ENCODE measurements at regions not wholly inside any gene's neighbourhood (a gene's known extent, or its start where the extent isn't known, plus 50 kb on each side); places are given as distances from the start of the nearest gene placed in this dataset.
"Not testable (repeated sequence)": the region's sequence is repeated elsewhere in the genome, so short reads cannot be mapped to it uniquely, and the experiment has no call there.

- TF ChIP-seq, protein P1, sequence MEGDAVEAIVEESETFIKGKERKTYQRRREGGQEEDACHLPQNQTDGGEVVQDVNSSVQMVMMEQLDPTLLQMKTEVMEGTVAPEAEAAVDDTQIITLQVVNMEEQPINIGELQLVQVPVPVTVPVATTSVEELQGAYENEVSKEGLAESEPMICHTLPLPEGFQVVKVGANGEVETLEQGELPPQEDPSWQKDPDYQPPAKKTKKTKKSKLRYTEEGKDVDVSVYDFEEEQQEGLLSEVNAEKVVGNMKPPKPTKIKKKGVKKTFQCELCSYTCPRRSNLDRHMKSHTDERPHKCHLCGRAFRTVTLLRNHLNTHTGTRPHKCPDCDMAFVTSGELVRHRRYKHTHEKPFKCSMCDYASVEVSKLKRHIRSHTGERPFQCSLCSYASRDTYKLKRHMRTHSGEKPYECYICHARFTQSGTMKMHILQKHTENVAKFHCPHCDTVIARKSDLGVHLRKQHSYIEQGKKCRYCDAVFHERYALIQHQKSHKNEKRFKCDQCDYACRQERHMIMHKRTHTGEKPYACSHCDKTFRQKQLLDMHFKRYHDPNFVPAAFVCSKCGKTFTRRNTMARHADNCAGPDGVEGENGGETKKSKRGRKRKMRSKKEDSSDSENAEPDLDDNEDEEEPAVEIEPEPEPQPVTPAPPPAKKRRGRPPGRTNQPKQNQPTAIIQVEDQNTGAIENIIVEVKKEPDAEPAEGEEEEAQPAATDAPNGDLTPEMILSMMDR (IDR thresholded peaks at IDR 0.05; ENCODE audit: insufficient read depth, low read length) = not testable (repeated sequence)
- TF ChIP-seq POLR2AphosphoS5 (IDR thresholded peaks at IDR 0.05; ENCODE audit: low read depth); REST (IDR thresholded peaks at IDR 0.05; ENCODE audit: insufficient replicate concordance, low read depth); GABPA (IDR thresholded peaks at IDR 0.05; ENCODE audit: low read depth); SPI1 (IDR thresholded peaks at IDR 0.05; ENCODE audit: borderline replicate concordance, low read depth): not testable (repeated sequence)
Observed at GRCh38 chr1:121040974-121041373, 143.2 kb downstream of the FAM72B start.

All from HL-60 (cell line).